Stimulated activated naive B cell treated with anti-CD40 and anti-IgM and Interleukin-4, amounts not matched to agents 10 μg/mL and 1 μg/mL and 100 μg/mL, for 72 hours (primary cell): ENCODE measurements at regions not wholly inside any gene's neighbourhood (a gene's known extent, or its start where the extent isn't known, plus 50 kb on each side); places are given as distances from the start of the nearest gene placed in this dataset.

Experiments used
- ATAC-seq, 2 donors: fragments of 150-1000 bp; cut with Tn5 transposase; replicated peaks; 2 replicates each; pipeline ENCODE4 v1.10.0; 2021; ENCODE audit warnings: moderate library complexity in 1 of 2
- DNase-seq: peaks from one replicate; pipeline ENCODE4 v3.0.0; 2021
- H3K27ac Mint-ChIP-seq: one replicate; pipeline ENCODE4 v1.8.0; 2022; ENCODE audit warnings: mild to moderate bottlenecking, mixed read lengths
- H3K27me3 Mint-ChIP-seq, 2 donors: one replicate each; pipeline ENCODE4 v1.8.0; 2022; ENCODE audit warnings: mixed read lengths in 2 of 2
- H3K36me3 Mint-ChIP-seq, 2 donors: one replicate each; pipeline ENCODE4 v1.8.0; 2022; ENCODE audit warnings: mixed read lengths in 2 of 2, mild to moderate bottlenecking in 1 of 2
- H3K4me1 Mint-ChIP-seq, 2 donors: one replicate each; pipeline ENCODE4 v1.8.0; 2022; ENCODE audit warnings: mixed read lengths in 2 of 2, mild to moderate bottlenecking in 1 of 2
- H3K4me3 Mint-ChIP-seq, 2 donors: one replicate each; pipeline ENCODE4 v1.8.0; 2022; ENCODE audit warnings: mild to moderate bottlenecking in 2 of 2, mixed read lengths in 2 of 2, moderate library complexity in 1 of 2
- H3K9me3 Mint-ChIP-seq, 2 donors: one replicate each; pipeline ENCODE4 v1.8.0; 2022; ENCODE audit warnings: mixed read lengths in 2 of 2, mild to moderate bottlenecking in 1 of 2

DNA sequence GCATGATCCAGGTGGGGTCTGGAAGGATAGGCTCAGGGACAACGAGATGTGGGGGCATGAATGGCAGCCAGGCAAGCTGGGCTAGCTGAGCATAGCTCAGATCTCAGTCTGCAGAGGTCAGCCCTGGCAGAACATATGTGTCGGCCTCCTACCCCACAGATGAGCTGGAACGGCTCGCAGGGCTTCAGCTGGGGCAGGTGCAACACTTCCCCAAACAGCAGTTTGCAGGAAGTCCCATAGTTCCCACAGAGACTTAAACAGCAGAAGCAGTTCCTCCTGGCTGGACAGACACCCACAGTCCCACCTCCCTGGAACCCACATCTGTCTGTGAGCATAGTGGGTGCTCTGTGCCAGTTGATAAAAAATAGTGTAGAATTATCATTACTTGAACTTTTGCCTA, 404.6 kb downstream of the GADD45G start:
- Mint-ChIP-seq H3K4me1 (peaks cover 25 to 33% of the 10 kb centered on the region in 2 donors), H3K9me3 (peaks cover 0 to 3% of the 10 kb centered on the region in 2 donors), H3K27ac (peak overlapping the region; percentile 31), H3K4me3 (peak overlapping the region in 1 of 2 donors; percentile 56), H3K27me3 (no peaks in the 10 kb centered on the region), H3K36me3 (no peaks in the 10 kb centered on the region)
- ATAC-seq: peak; percentile 94 to 96
- peak; percentile 36 for DNase-seq

DNA sequence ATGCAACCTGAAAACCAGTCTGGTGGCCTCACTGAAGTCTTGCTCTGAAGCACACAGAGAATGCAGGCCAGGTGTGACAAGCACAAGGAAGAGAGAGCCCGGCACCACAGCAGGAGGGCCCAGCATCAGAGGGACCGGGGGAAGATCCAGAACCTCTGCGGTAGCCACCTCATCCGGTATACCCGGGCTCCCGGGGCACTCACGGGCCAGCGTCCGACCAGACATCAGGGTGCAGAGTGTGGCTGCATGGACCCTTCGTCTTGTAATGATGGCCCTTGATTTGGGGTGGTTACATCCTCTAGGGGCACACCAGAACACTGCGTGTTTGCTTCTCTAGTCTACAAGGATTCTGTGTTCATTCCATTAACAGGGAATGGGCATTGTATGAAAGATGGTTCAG, 406.0 kb downstream of the GADD45G start:
- peaks cover 25 to 33% of the 10 kb centered on the region in 2 donors for H3K4me1 Mint-ChIP-seq
- H3K4me3 Mint-ChIP-seq: no peak overlapping the region
- no peaks in the 10 kb centered on the region for H3K27me3 Mint-ChIP-seq
- DNase-seq (no peak), ATAC-seq (no peak)
- H3K27ac Mint-ChIP-seq: no peak overlapping the region
- H3K9me3 Mint-ChIP-seq: no peaks in the 10 kb centered on the region
- H3K36me3 Mint-ChIP-seq: no peaks in the 10 kb centered on the region

DNA sequence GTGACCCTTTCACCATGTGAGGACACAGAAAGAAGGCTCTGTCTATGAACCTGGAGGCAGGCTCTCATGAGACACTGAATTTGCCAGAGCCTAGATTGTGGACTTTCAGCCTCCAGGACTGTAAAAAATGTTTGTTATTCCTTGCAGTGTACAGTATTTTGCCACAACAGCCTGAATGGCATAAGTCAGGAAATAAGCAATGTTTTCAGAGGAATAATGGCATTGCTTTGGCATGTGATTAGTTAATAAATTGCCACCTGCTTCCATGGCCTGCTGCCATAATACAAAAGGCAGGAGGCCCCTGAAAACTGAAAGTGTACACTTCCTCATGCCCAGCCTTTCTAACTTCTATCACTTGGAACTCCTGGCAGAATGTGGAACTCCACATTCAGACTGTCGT, 408.1 kb downstream of the GADD45G start:
- peaks cover 14 to 21% of the 10 kb centered on the region in 2 donors for H3K4me1 Mint-ChIP-seq
- H3K27ac Mint-ChIP-seq: no peak overlapping the region
- H3K27me3 Mint-ChIP-seq: no peaks in the 10 kb centered on the region
- DNase-seq: no peak
- H3K36me3 Mint-ChIP-seq: no peaks in the 10 kb centered on the region
- H3K9me3 Mint-ChIP-seq: no peaks in the 10 kb centered on the region
- no peak overlapping the region for H3K4me3 Mint-ChIP-seq
- ATAC-seq: no peak

GRCh38 chr9:90013778-90014177, 409.0 kb downstream of the GADD45G start:
- H3K9me3 Mint-ChIP-seq: no peaks in the 10 kb centered on the region
- no peak for ATAC-seq
- peaks cover 14 to 19% of the 10 kb centered on the region in 2 donors for H3K4me1 Mint-ChIP-seq
- no peaks in the 10 kb centered on the region for H3K36me3 Mint-ChIP-seq
- H3K27ac Mint-ChIP-seq: no peak overlapping the region
- no peaks in the 10 kb centered on the region for H3K27me3 Mint-ChIP-seq
- H3K4me3 Mint-ChIP-seq: no peak overlapping the region
- DNase-seq: no peak

- ATAC-seq: no peak
- Mint-ChIP-seq H3K4me3 (no peak overlapping the region), H3K9me3 (no peaks in the 10 kb centered on the region), H3K36me3 (no peaks in the 10 kb centered on the region), H3K4me1 (peaks cover 10 to 16% of the 10 kb centered on the region in 2 donors), H3K27me3 (no peaks in the 10 kb centered on the region), H3K27ac (no peak overlapping the region)
- DNase-seq: no peak
Observed at GRCh38 chr9:90014421-90014820, 409.6 kb downstream of the GADD45G start.

- peaks cover 10 to 17% of the 10 kb centered on the region in 2 donors for H3K4me1 Mint-ChIP-seq
- no peaks in the 10 kb centered on the region for H3K27me3 Mint-ChIP-seq
- no peaks in the 10 kb centered on the region for H3K9me3 Mint-ChIP-seq
- ATAC-seq (no peak), DNase-seq (no peak)
- no peaks in the 10 kb centered on the region for H3K36me3 Mint-ChIP-seq
- H3K4me3 Mint-ChIP-seq: no peak overlapping the region
- H3K27ac Mint-ChIP-seq: no peak overlapping the region
Observed at GRCh38 chr9:90016272-90016671, 411.5 kb downstream of the GADD45G start.

GRCh38 chr9:90017679-90018078, 412.9 kb downstream of the GADD45G start:
- Mint-ChIP-seq H3K4me1 (peaks cover 15 to 28% of the 10 kb centered on the region in 2 donors), H3K36me3 (no peaks in the 10 kb centered on the region), H3K27me3 (no peaks in the 10 kb centered on the region), H3K27ac (no peak overlapping the region), H3K9me3 (no peaks in the 10 kb centered on the region), H3K4me3 (no peak overlapping the region)
- ATAC-seq (no peak), DNase-seq (no peak)

DNA sequence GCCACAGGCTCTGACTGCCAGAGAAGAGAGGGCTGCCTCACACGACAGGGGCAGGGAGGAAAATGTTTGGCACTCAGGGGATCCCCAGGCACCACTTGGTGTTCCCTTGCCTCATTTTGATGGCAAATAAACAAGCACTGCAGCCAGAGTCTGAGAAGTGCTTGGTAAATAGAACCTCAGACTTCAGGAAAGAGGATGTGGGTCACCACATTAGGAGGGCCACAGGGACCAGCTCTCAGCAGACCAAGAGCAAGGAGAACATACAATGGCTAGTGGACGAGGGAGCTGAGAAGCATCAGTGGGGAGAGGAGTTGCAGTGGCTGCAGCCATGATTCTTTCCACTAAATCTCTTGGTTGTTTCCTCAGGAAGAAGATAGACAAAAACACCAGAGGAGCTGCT, 413.9 kb downstream of the GADD45G start:
- Mint-ChIP-seq H3K4me1 (peaks cover 23 to 38% of the 10 kb centered on the region in 2 donors), H3K27ac (no peak overlapping the region), H3K27me3 (no peaks in the 10 kb centered on the region), H3K4me3 (no peak overlapping the region), H3K36me3 (no peaks in the 10 kb centered on the region), H3K9me3 (no peaks in the 10 kb centered on the region)
- ATAC-seq (peak; percentile 60), DNase-seq (no peak)

DNA sequence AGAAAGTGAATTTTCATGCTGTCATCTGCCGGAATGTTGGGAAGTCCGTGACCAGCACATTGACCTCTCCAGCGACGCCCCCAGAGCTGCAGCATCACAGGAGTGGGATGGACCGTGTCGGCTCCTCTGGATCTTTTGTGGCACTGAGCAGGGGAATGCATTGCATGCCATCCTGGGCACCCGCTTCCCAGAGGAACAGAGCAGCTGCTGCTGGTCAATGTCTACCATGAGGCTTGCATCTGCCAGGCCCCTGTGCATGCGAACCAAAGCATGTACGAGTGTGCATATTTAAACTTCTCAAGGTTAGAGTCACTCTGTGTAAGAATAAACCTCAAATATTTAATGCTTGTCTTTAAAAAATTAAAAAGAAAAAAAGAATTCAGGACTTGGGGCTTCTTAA, 414.8 kb downstream of the GADD45G start:
- ATAC-seq (no peak), DNase-seq (no peak)
- Mint-ChIP-seq H3K4me1 (peaks cover 33 to 47% of the 10 kb centered on the region in 2 donors), H3K9me3 (no peaks in the 10 kb centered on the region), H3K36me3 (no peaks in the 10 kb centered on the region), H3K27ac (no peak overlapping the region), H3K4me3 (no peak overlapping the region), H3K27me3 (no peaks in the 10 kb centered on the region)

- Mint-ChIP-seq H3K36me3 (no peaks in the 10 kb centered on the region), H3K27me3 (no peaks in the 10 kb centered on the region), H3K9me3 (no peaks in the 10 kb centered on the region), H3K4me3 (no peak overlapping the region), H3K27ac (no peak overlapping the region), H3K4me1 (peaks cover 40 to 54% of the 10 kb centered on the region in 2 donors)
- DNase-seq: no peak
- ATAC-seq: no peak
Observed at GRCh38 chr9:90020276-90020871, 415.6 kb downstream of the GADD45G start.

- H3K27me3 Mint-ChIP-seq: no peaks in the 10 kb centered on the region
- no peak overlapping the region for H3K27ac Mint-ChIP-seq
- ATAC-seq (no peak), DNase-seq (no peak)
- no peaks in the 10 kb centered on the region for H3K36me3 Mint-ChIP-seq
- peaks cover 45 to 64% of the 10 kb centered on the region in 2 donors for H3K4me1 Mint-ChIP-seq
- no peaks in the 10 kb centered on the region for H3K9me3 Mint-ChIP-seq
- no peak overlapping the region for H3K4me3 Mint-ChIP-seq
Observed at GRCh38 chr9:90021216-90021906, 416.5 kb downstream of the GADD45G start.

DNA sequence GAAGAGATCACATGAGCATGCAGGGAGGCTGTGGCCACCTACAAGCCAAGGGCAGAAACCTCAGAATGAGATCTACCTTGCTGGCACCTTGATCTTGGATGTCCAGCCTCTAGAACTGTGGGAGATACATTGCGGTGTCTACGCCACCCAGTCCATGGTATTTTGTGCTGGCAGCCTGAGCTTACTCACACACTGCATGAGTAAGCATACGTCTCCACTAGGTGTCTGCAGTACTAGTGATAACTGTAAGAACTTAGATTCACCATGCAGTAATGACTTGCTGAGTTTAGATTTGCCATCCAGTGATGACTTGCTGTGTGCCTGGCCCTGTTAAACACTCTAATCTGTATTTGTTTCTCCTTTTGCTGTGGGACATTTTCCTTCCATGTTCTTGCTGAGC, 417.7 kb downstream of the GADD45G start:
- no peaks in the 10 kb centered on the region for H3K9me3 Mint-ChIP-seq
- ATAC-seq: no peak
- DNase-seq: no peak
- H3K27ac Mint-ChIP-seq: no peak overlapping the region
- no peaks in the 10 kb centered on the region for H3K36me3 Mint-ChIP-seq
- peaks cover 47 to 64% of the 10 kb centered on the region in 2 donors for H3K4me1 Mint-ChIP-seq
- H3K4me3 Mint-ChIP-seq: no peak overlapping the region
- H3K27me3 Mint-ChIP-seq: no peaks in the 10 kb centered on the region

DNA sequence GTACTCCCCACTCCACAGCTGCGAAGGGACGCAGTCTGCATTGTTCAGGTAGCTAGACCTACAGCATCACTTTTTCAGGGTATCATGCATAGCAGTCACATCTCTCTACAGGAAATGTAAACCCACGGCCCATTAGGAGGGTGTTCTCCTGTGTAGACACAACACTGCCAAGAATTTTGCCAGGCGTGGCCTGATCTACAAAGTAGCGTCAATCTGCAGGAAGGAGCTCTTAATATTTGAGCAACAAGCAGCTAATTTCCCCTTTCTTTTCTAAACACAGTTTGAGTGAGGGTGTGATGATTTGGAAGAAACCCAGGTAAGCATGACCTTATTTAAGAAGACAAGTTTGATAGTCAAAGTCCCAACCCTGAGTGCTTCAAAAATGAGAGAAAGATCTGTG, 419.0 kb downstream of the GADD45G start:
- Mint-ChIP-seq H3K27me3 (no peaks in the 10 kb centered on the region), H3K4me1 (peaks cover 41 to 56% of the 10 kb centered on the region in 2 donors), H3K36me3 (no peaks in the 10 kb centered on the region), H3K27ac (no peak overlapping the region), H3K4me3 (no peak overlapping the region), H3K9me3 (no peaks in the 10 kb centered on the region)
- ATAC-seq (peak; percentile 15 to 20), DNase-seq (no peak)

GRCh38 chr9:90024409-90024808, 419.6 kb downstream of the GADD45G start:
- H3K27me3 Mint-ChIP-seq: no peaks in the 10 kb centered on the region
- peaks cover 41 to 54% of the 10 kb centered on the region in 2 donors for H3K4me1 Mint-ChIP-seq
- H3K27ac Mint-ChIP-seq: peak overlapping the region; percentile 85
- peak; percentile 91 to 94 for ATAC-seq
- no peaks in the 10 kb centered on the region for H3K36me3 Mint-ChIP-seq
- peak; percentile 17 for DNase-seq
- H3K9me3 Mint-ChIP-seq: no peaks in the 10 kb centered on the region
- H3K4me3 Mint-ChIP-seq: peak overlapping the region; percentile 60 to 69

DNA sequence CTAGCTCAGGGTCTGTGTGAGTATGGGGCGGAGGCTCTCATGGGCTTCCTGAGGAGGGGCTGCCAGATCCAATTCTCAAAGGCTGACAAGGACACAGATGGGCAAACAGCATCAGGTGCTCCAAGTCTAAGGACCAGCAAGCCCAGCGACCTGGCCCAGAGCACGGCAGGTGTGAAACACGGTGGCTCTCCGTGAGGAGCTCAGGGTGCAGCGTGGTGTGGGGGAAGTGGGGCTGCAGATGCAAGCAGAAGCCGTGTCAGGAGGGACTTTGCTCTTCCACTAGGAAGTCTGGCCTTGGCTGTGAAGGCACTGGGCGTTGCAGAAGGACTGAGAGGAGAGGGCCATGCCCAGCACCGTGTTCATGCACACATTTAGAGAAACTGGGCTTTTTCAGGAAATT, 420.0 kb downstream of the GADD45G start:
- peak; percentile 43 to 60 for ATAC-seq
- peaks cover 41 to 54% of the 10 kb centered on the region in 2 donors for H3K4me1 Mint-ChIP-seq

More for the DNA sequence above, 420.0 kb downstream of the GADD45G start:
- peak overlapping the region; percentile 60 to 69 for H3K4me3 Mint-ChIP-seq
- H3K9me3 Mint-ChIP-seq: no peaks in the 10 kb centered on the region
- DNase-seq: no peak
- no peaks in the 10 kb centered on the region for H3K27me3 Mint-ChIP-seq
- H3K36me3 Mint-ChIP-seq: no peaks in the 10 kb centered on the region
- H3K27ac Mint-ChIP-seq: peak overlapping the region; percentile 85
